GM23248 (cell line): ENCODE measurements at regions not wholly inside any gene's neighbourhood (a gene's known extent, or its start where the extent isn't known, plus 50 kb on each side); places are given as distances from the start of the nearest gene placed in this dataset.

Experiments used
- DNase-seq: peaks from one replicate; pipeline ENCODE4 v3.0.0-alpha.2; 2015
- H2AFZ ChIP-seq: fragments of 200-600 bp; sonication (generic); 2 replicates; pipeline ENCODE4 v1.6.1; 2016; ENCODE audit warnings: antibody characterized with exemption
- H3F3A ChIP-seq: fragments of 200-600 bp; sonication (generic); 2 replicates; pipeline ENCODE4 v1.6.1; 2016; ENCODE audit warnings: mild to moderate bottlenecking, antibody characterized with exemption, mixed run types; ENCODE audit not compliant: insufficient read depth
- H3K27ac ChIP-seq: fragments of 200-600 bp; sonication (generic); 2 replicates; pipeline ENCODE4 v1.5.1; 2016; ENCODE audit warnings: mild to moderate bottlenecking
- H3K27me3 ChIP-seq: fragments of 200-600 bp; sonication (generic); replicated peaks from 2 replicates; pipeline ENCODE4 v1.6.1; 2016; ENCODE audit warnings: mild to moderate bottlenecking; ENCODE audit not compliant: insufficient read depth
- H3K36me3 ChIP-seq: fragments of 200-600 bp; sonication (generic); 2 replicates; pipeline ENCODE4 v1.6.1; 2016; ENCODE audit warnings: low read depth, mild to moderate bottlenecking
- H3K4me1 ChIP-seq: fragments of 200-600 bp; sonication (generic); 2 replicates; pipeline ENCODE4 v1.6.1; 2016; ENCODE audit warnings: mild to moderate bottlenecking; ENCODE audit not compliant: insufficient read depth
- H3K4me2 ChIP-seq: fragments of 200-600 bp; sonication (generic); one replicate; pipeline ENCODE4 v1.6.1; 2016; ENCODE audit warnings: mild to moderate bottlenecking; ENCODE audit not compliant: unreplicated experiment
- H3K4me3 ChIP-seq: fragments of 200-600 bp; sonication (generic); 2 replicates; pipeline ENCODE4 v1.5.1; 2016; ENCODE audit warnings: mild to moderate bottlenecking
- H3K79me2 ChIP-seq: fragments of 200-600 bp; sonication (generic); 2 replicates; pipeline ENCODE4 v1.6.1; 2016; ENCODE audit warnings: mild to moderate bottlenecking; ENCODE audit not compliant: insufficient read depth
- H3K9ac ChIP-seq: fragments of 200-600 bp; sonication (generic); 2 replicates; pipeline ENCODE4 v1.6.1; 2016; ENCODE audit warnings: mild to moderate bottlenecking
- H3K9me2 ChIP-seq: fragments of 200-600 bp; sonication (generic); 2 replicates; pipeline ENCODE4 v1.6.1; 2016; ENCODE audit warnings: mixed run types, mild to moderate bottlenecking, moderate library complexity; ENCODE audit not compliant: insufficient read depth
- H3K9me3 ChIP-seq: fragments of 200-600 bp; sonication (generic); one replicate; pipeline ENCODE4 v1.6.1; 2017; ENCODE audit warnings: low read depth
- H4K20me1 ChIP-seq: fragments of 200-600 bp; sonication (generic); 2 replicates; pipeline ENCODE4 v1.6.0; 2016; ENCODE audit not compliant: insufficient read depth
- EZH2 ChIP-seq: fragments of 200-600 bp; sonication (generic); IDR thresholded peaks from 2 replicates; pipeline ENCODE4 v1.6.1; 2018; ENCODE audit warnings: antibody characterized with exemption, mild to moderate bottlenecking; ENCODE audit not compliant: insufficient read depth, poor library complexity, severe bottlenecking
- EZH2phosphoT487 ChIP-seq: fragments of 200-600 bp; sonication (generic); IDR thresholded peaks from 2 replicates; pipeline ENCODE4 v1.6.1; 2018; ENCODE audit warnings: antibody characterized with exemption, moderate library complexity, mild to moderate bottlenecking, low read depth; ENCODE audit not compliant: insufficient read depth
- WGBS, 2 experiments: methylation state at CpG; one replicate each; pipeline ENCODE4 v1.1.6; 2015 to 2017; ENCODE audit warnings: low lambda C conversion rate in 2 of 2, low coverage in 1 of 2; ENCODE audit errors: missing lambda C conversion rate in 2 of 2; 5-methylcytosine and 5-hydroxymethylcytosine counted together
- in situ Hi-C: fragments of 300-500 bp; cut with MboI; formaldehyde crosslinking; loops from 2 replicates; pipeline ENCODE4 v1.15.0; 2020

- Histone ChIP-seq H3K4me1 (no peaks in the 10 kb centered on the region), H3K36me3 (no peaks in the 10 kb centered on the region), H3K9me2 (no peaks in the 10 kb centered on the region), H4K20me1 (no peaks in the 10 kb centered on the region), H3K27me3 (no peaks in the 10 kb centered on the region), H3K27ac (no peak overlapping the region), H3K4me3 (no peak overlapping the region), H3F3A (no peaks in the 10 kb centered on the region), H3K4me2 (no peak overlapping the region), H3K79me2 (no peaks in the 10 kb centered on the region), H3K9me3 (no peaks in the 10 kb centered on the region), H2AFZ (no peak overlapping the region), H3K9ac (no peak overlapping the region)
- no peak for DNase-seq
- WGBS, 2 experiments, result 49 to 55% methylated on average over 3 of the region's 3 CpGs
- TF ChIP-seq EZH2 (no peak), EZH2phosphoT487 (no peak)
- in situ Hi-C loops, result no loop called here
These were observed 137.3 kb downstream of the ZIC5 start for GRCh38 chr13:99834246-99834645.

- in situ Hi-C loops, result no loop called here
- Histone ChIP-seq H3K79me2 (no peaks in the 10 kb centered on the region), H2AFZ (no peak overlapping the region), H3K4me1 (no peaks in the 10 kb centered on the region), H3K36me3 (no peaks in the 10 kb centered on the region), H3K27me3 (no peaks in the 10 kb centered on the region), H3K27ac (no peak overlapping the region), H3K9me3 (no peaks in the 10 kb centered on the region), H4K20me1 (no peaks in the 10 kb centered on the region), H3K4me3 (no peak overlapping the region), H3F3A (no peaks in the 10 kb centered on the region), H3K9ac (no peak overlapping the region), H3K9me2 (no peaks in the 10 kb centered on the region), H3K4me2 (no peak overlapping the region)
- WGBS, 2 experiments, result 74 to 90% methylated on average over 1 of the region's 1 CpG
- TF ChIP-seq EZH2, result no peak
- no peak for TF ChIP-seq EZH2phosphoT487
- DNase-seq, result no peak
These were observed 139.2 kb downstream of the ZIC5 start for GRCh38 chr13:99832347-99832746.

DNA sequence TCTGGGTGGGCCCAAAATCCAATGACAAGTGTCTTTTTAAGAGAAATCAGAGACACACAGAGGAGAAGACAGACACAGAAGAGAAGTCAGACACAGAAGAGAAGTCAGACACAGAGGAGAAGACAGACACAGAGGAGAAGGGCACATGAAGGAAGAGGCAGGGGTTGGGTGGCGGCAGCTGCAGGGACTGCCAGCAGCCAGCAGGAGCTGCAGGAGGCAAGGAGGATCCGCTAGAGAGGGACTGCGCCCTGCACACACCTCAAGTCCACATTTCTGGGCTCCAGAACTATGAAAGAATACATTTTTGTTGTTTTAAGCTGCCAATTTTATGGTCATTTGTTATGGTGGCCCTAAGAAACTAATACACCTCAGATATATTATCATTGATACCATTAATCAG lies 140.6 kb downstream of the ZIC5 start:
- TF ChIP-seq EZH2phosphoT487 (no peak), EZH2 (no peak)
- H3K9me2 ChIP-seq, result no peaks in the 10 kb centered on the region
- H3K4me2 ChIP-seq, result no peak overlapping the region
- no peaks in the 10 kb centered on the region for H4K20me1 ChIP-seq
- DNase-seq, result no peak
- H3K9me3 ChIP-seq, result no peaks in the 10 kb centered on the region
- no peak overlapping the region for H3K9ac ChIP-seq
- H3K4me3 ChIP-seq, result no peak overlapping the region
- in situ Hi-C loops, result no loop called here
- no peaks in the 10 kb centered on the region for H3F3A ChIP-seq
- WGBS, 2 experiments, result 59 to 66% methylated on average over 3 of the region's 3 CpGs
- H3K27ac ChIP-seq, result no peak overlapping the region
- no peaks in the 10 kb centered on the region for H3K79me2 ChIP-seq
- H2AFZ ChIP-seq, result no peak overlapping the region
- H3K4me1 ChIP-seq, result no peaks in the 10 kb centered on the region
- no peaks in the 10 kb centered on the region for H3K36me3 ChIP-seq
- no peaks in the 10 kb centered on the region for H3K27me3 ChIP-seq

DNA sequence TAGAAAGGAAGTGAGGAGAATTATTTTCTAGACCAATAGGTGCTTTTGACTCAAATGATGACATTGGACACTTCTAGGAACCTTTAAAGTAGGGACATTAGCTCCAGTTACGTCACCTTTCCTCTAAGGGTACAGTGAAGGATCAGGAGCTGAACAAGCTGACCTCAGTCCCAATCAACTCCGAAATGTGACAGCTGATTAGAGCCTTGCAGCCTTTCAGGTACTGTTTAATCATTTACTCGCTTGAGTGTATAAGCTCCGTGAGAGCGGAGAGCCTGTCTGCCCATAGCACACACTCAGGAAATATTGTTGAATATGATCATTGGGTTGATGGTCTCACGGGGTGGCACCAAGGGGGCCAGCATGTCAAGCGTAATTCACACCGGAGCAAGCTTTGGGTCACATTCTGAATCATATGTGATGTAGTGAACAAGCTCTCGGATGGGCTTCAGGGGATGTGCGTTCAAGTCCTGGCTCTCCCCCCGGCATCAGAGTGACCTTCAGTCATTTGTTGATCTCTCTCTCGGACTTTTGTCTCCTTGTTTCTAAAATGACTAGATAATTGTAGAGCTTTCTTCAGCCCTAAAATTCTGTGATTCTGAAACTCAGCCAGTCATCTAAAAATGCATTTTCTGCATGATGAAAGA lies 141.9 kb downstream of the ZIC5 start:
- H3K27ac ChIP-seq, result no peak overlapping the region
- H3F3A ChIP-seq, result no peaks in the 10 kb centered on the region
- H3K27me3 ChIP-seq, result no peaks in the 10 kb centered on the region
- H3K4me1 ChIP-seq, result no peaks in the 10 kb centered on the region
- no peaks in the 10 kb centered on the region for H3K9me2 ChIP-seq
- H4K20me1 ChIP-seq, result no peaks in the 10 kb centered on the region
- no peak overlapping the region for H2AFZ ChIP-seq
- WGBS, 2 experiments, result 67 to 73% methylated on average over 12 of the region's 12 CpGs
- H3K4me2 ChIP-seq, result no peak overlapping the region
- no peaks in the 10 kb centered on the region for H3K79me2 ChIP-seq
- in situ Hi-C loops, result no loop called here
- no peaks in the 10 kb centered on the region for H3K36me3 ChIP-seq
- no peak for TF ChIP-seq EZH2phosphoT487
- TF ChIP-seq EZH2, result no peak
- no peak for DNase-seq
- no peak overlapping the region for H3K9ac ChIP-seq
- H3K9me3 ChIP-seq, result no peaks in the 10 kb centered on the region
- no peak overlapping the region for H3K4me3 ChIP-seq

- no peak overlapping the region for H3K27ac ChIP-seq
- no peaks in the 10 kb centered on the region for H4K20me1 ChIP-seq
These were observed 142.4 kb downstream of the ZIC5 start for GRCh38 chr13:99829161-99829560.

More at GRCh38 chr13:99829161-99829560, 142.4 kb downstream of the ZIC5 start:
- Histone ChIP-seq H3K4me3 (no peak overlapping the region), H3K9me2 (no peaks in the 10 kb centered on the region), H3K36me3 (no peaks in the 10 kb centered on the region), H3K9me3 (no peaks in the 10 kb centered on the region), H3F3A (no peaks in the 10 kb centered on the region), H3K79me2 (no peaks in the 10 kb centered on the region), H3K4me2 (no peak overlapping the region), H3K9ac (no peak overlapping the region), H3K27me3 (no peaks in the 10 kb centered on the region), H2AFZ (no peak overlapping the region), H3K4me1 (no peaks in the 10 kb centered on the region)
- in situ Hi-C loops, result no loop called here
- WGBS, 2 experiments, result 50 to 54% methylated on average over 5 of the region's 5 CpGs
- no peak for DNase-seq
- TF ChIP-seq EZH2phosphoT487 (no peak), EZH2 (no peak)
